Thyroid gland (tissue), 4 donors: ENCODE measurements at regions not wholly inside any gene's neighbourhood (a gene's known extent, or its start where the extent isn't known, plus 50 kb on each side); places are given as distances from the start of the nearest gene placed in this dataset.

Experiments used
- DNase-seq, 2 donors: peaks; one replicate each; pipeline ENCODE4 v3.0.0-alpha.2; 2019
- H3K27ac ChIP-seq, 3 donors: fragments of 200-600 bp; sonication (generic); 1 replicate in 2 of 3; 2 replicates in 1 of 3; pipeline ENCODE4 v1.5.1; 2016 to 2019; ENCODE audit warnings: mild to moderate bottlenecking in 1 of 3, moderate library complexity in 1 of 3
- H3K27me3 ChIP-seq: fragments of 200-600 bp; sonication (generic); one replicate; pipeline ENCODE4 v1.5.1; 2019
- H3K36me3 ChIP-seq, 2 donors: fragments of 200-600 bp; sonication (generic); one replicate each; pipeline ENCODE4 v1.5.1; 2016 to 2019
- H3K4me1 ChIP-seq, 2 donors: fragments of 200-600 bp; sonication (generic); one replicate each; pipeline ENCODE4 v1.5.1; 2017 to 2019
- H3K4me3 ChIP-seq, 3 donors: fragments of 200-600 bp; sonication (generic); replicated peaks in 1 of 3; 1 replicate in 2 of 3; 2 replicates in 1 of 3; pipeline ENCODE4 v1.5.1; 2016; ENCODE audit warnings: mild to moderate bottlenecking in 1 of 3
- H3K9me3 ChIP-seq: fragments of 200-600 bp; sonication (generic); one replicate; pipeline ENCODE4 v1.5.1; 2017
- POLR2A ChIP-seq, 2 donors: fragments of 450-650 bp; IDR thresholded peaks; one replicate each; pipeline ENCODE4 v1.6.1; 2017; ENCODE audit warnings: antibody characterized with exemption in 2 of 2, mild to moderate bottlenecking in 2 of 2, moderate library complexity in 1 of 2
- WGBS, 2 donors: methylation state at CpG; one replicate each; pipeline ENCODE4 v1.1.5; 2017; 5-methylcytosine and 5-hydroxymethylcytosine counted together
- intact Hi-C: fragments of 100-400 bp; cut with DNase I; formaldehyde crosslinking; loops from one replicate; pipeline ENCODE4 v1.15.1; 2023
- TF ChIP-seq, protein P1 (sequence below), 6 experiments: fragments of 200-600 bp in 3 of 6; fragments of 450-650 bp in 3 of 6; sonication (generic) in 3 of 6; IDR thresholded peaks; one replicate each; pipeline ENCODE4 v1.5.1; 2016 to 2019; ENCODE audit warnings: antibody characterized with exemption in 6 of 6, mild to moderate bottlenecking in 2 of 6, inconsistent platforms in 1 of 6, moderate library complexity in 1 of 6

DNA sequence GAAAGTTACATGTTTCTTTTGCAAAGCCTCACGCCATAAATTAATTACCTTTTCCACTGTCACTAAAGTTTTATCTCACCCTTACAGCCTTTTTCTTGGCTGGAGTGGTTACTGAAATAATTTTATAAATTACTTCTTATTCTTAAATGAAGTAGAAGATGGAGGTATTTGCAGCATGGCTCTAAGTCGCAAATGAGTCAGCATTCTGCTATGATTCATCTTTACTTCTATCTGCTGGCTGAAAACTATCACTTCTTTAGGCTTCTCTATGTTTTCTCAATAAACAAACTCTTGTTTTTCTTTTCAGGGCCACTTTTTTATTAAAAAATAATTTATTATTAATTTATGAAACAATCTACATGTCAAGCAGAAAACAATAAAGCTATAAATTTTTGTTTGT, 210.2 kb upstream of the GYPA start:
- TF ChIP-seq POLR2A (IDR thresholded peaks at IDR 0.05): no peak
- TF ChIP-seq, protein P1, sequence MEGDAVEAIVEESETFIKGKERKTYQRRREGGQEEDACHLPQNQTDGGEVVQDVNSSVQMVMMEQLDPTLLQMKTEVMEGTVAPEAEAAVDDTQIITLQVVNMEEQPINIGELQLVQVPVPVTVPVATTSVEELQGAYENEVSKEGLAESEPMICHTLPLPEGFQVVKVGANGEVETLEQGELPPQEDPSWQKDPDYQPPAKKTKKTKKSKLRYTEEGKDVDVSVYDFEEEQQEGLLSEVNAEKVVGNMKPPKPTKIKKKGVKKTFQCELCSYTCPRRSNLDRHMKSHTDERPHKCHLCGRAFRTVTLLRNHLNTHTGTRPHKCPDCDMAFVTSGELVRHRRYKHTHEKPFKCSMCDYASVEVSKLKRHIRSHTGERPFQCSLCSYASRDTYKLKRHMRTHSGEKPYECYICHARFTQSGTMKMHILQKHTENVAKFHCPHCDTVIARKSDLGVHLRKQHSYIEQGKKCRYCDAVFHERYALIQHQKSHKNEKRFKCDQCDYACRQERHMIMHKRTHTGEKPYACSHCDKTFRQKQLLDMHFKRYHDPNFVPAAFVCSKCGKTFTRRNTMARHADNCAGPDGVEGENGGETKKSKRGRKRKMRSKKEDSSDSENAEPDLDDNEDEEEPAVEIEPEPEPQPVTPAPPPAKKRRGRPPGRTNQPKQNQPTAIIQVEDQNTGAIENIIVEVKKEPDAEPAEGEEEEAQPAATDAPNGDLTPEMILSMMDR (IDR thresholded peaks at IDR 0.05): no peak
- Histone ChIP-seq H3K4me3 (no peak overlapping the region), H3K9me3 (no peaks in the 10 kb centered on the region), H3K36me3 (no peaks in the 10 kb centered on the region), H3K27ac (no peak overlapping the region), H3K27me3 (no peaks in the 10 kb centered on the region), H3K4me1 (no peaks in the 10 kb centered on the region)
- 88 to 95% methylated on average over 2 of the region's 2 CpGs for WGBS, 2 donors
- no peak for DNase-seq
- intact Hi-C loops: no loop called here

DNA sequence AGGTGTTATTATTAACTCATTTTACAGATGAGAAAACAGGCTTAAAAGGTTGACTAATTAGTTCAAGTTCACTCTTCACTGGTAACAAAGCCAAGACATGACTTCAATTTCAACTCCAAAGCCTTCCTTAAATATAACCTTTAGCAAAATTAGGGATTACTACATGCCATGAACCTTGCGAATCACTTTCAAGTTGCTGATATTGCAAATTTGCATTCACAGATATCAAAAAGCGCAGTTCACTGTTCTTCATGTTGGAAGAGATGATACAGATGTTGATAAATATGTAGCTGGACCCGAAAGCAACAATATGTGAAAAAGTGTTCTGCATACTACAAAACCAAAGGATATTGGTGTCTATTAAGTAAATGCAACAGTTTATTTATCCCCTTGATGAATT, 210.8 kb upstream of the GYPA start:
- H3K4me3 ChIP-seq: no peak overlapping the region
- H3K27ac ChIP-seq: no peak overlapping the region
- WGBS, 2 donors: 79 to 83% methylated on average over 3 of the region's 3 CpGs
- no peaks in the 10 kb centered on the region for H3K9me3 ChIP-seq
- intact Hi-C loops: no loop called here
- no peak for DNase-seq
- no peaks in the 10 kb centered on the region for H3K27me3 ChIP-seq
- no peak for TF ChIP-seq POLR2A (IDR thresholded peaks at IDR 0.05)
- TF ChIP-seq, protein P1 (IDR thresholded peaks at IDR 0.05): no peak
- H3K4me1 ChIP-seq: no peaks in the 10 kb centered on the region
- no peaks in the 10 kb centered on the region for H3K36me3 ChIP-seq

DNA sequence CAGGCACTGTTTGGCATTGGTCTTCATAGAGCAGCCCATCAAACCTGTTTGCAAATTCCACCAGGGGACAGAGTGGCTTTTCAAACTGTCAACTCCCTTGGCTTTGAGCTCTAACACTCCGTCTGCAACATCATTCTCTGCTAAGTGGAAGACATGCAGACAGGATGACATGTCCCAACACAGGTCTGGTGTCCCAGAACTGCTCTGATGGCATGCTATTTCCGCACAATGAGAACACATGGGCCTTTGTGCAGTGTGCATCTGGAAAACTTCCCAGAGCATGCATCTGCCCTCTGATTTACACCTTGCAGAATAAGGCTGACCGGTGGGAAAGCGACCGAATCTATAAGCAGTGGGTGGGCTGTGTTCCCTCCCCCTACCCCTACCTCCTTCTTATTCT, 212.8 kb upstream of the GYPA start:
- Histone ChIP-seq H3K4me3 (no peak overlapping the region), H3K9me3 (no peaks in the 10 kb centered on the region), H3K36me3 (no peaks in the 10 kb centered on the region), H3K27ac (no peak overlapping the region), H3K4me1 (no peaks in the 10 kb centered on the region), H3K27me3 (no peaks in the 10 kb centered on the region)
- 63 to 72% methylated on average over 5 of the region's 5 CpGs for WGBS, 2 donors
- no peak for DNase-seq
- TF ChIP-seq, protein P1 (IDR thresholded peaks at IDR 0.05): no peak
- no peak for TF ChIP-seq POLR2A (IDR thresholded peaks at IDR 0.05)
- intact Hi-C loops: no loop called here

- WGBS, 2 donors: 31 to 35% methylated on average over 10 of the region's 10 CpGs
- no peak for DNase-seq
- no peaks in the 10 kb centered on the region for H3K4me1 ChIP-seq
- intact Hi-C loops: no loop called here
- no peaks in the 10 kb centered on the region for H3K27me3 ChIP-seq
- TF ChIP-seq, protein P1 (IDR thresholded peaks at IDR 0.05): no peak
- TF ChIP-seq POLR2A (IDR thresholded peaks at IDR 0.05): no peak
- H3K9me3 ChIP-seq: no peaks in the 10 kb centered on the region
- no peaks in the 10 kb centered on the region for H3K36me3 ChIP-seq
- no peak overlapping the region for H3K4me3 ChIP-seq
- H3K27ac ChIP-seq: no peak overlapping the region
Measured at GRCh38 chr4:144355811-144356757, 215.6 kb upstream of the GYPA start.

- TF ChIP-seq POLR2A (IDR thresholded peaks at IDR 0.05): no peak
- TF ChIP-seq, protein P1 (IDR thresholded peaks at IDR 0.05): no peak
Measured at GRCh38 chr4:144356941-144357381, 216.4 kb upstream of the GYPA start.

More at GRCh38 chr4:144356941-144357381, 216.4 kb upstream of the GYPA start:
- H3K36me3 ChIP-seq: no peaks in the 10 kb centered on the region
- no peak overlapping the region for H3K27ac ChIP-seq
- no peaks in the 10 kb centered on the region for H3K9me3 ChIP-seq
- intact Hi-C loops: no loop called here
- H3K4me3 ChIP-seq: no peak overlapping the region
- H3K4me1 ChIP-seq: no peaks in the 10 kb centered on the region
- H3K27me3 ChIP-seq: no peaks in the 10 kb centered on the region
- DNase-seq: no peak
- WGBS, 2 donors: 60 to 63% methylated on average over 9 of the region's 9 CpGs
